NCI-H1930 (cell line): ENCODE measurements at regions not wholly inside any gene's neighbourhood (a gene's known extent, or its start where the extent isn't known, plus 50 kb on each side); places are given as distances from the start of the nearest gene placed in this dataset.

ENCODE experiments used
- DNase-seq, 2 experiments: peaks; one replicate each; lab custom pipeline; 2025; lab: John Stamatoyannopoulos, UW

GRCh38 chr17:72301887-72302286, 181.1 kb downstream of the SOX9 start:
- DNase-seq, result no peak

- DNase-seq, result no peak
These were observed 181.9 kb downstream of the SOX9 start for GRCh38 chr17:72302735-72303134.

- DNase-seq, result no peak
These were observed 183.2 kb downstream of the SOX9 start for GRCh38 chr17:72303787-72304733.

- DNase-seq, result no peak
These were observed 184.0 kb downstream of the SOX9 start for GRCh38 chr17:72304859-72305258.

GRCh38 chr17:72305472-72305871, 184.7 kb downstream of the SOX9 start:
- no peak for DNase-seq

GRCh38 chr17:72306037-72306436, 185.2 kb downstream of the SOX9 start:
- DNase-seq, result no peak

DNA sequence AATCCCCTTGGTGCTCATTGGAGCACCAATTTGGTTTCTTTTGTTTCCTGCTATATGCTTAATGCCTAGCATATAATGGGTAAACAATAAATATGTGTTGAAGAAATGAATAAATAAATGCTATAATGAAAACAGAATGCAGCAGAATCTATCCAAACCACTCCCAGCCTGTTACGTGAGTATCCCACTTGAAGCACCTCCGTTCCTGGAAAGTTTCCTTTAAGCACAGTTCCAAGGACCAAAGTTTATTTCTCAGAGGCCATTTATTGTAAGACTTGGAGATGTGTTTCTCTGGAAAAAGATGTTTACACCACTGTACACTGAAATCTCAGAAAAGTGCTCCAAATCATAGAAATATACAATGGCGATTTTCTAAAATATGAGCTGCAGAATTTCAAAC, 187.0 kb downstream of the SOX9 start:
- DNase-seq, result no peak

DNA sequence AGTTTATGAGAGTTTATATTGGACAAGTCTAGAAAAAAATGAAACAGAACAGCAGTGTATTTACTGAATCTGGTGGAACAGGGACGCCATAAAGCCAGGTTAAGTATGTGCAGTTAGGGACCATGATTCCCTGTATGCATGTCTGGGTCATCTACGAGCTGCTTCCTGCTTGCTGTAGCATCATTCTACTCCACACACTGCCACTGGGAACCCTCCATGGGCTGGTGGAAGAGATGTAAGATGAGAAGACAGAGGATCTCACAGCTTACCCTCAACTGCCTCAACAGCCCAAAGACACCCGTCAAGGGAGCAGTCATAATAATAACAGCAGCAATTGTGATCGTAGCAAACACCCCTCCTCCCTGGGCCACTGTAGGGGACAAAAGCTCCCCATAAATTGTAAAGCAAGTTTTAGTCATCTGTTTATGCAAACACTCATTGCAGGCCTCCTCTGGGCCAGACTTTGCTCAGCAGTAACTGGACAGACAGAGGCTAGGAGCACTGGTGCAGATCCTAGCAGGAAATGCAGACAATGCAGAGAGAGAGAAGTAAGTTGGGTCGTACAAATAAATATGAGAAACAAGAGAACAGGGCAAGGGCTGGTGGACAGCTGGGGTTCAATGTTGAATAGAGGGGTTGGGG, 188.0 kb downstream of the SOX9 start:
- no peak for DNase-seq

- no peak for DNase-seq
These were observed 190.2 kb downstream of the SOX9 start for GRCh38 chr17:72311004-72311403.

- no peak for DNase-seq
These were observed 194.5 kb downstream of the SOX9 start for GRCh38 chr17:72315122-72315913.

DNA sequence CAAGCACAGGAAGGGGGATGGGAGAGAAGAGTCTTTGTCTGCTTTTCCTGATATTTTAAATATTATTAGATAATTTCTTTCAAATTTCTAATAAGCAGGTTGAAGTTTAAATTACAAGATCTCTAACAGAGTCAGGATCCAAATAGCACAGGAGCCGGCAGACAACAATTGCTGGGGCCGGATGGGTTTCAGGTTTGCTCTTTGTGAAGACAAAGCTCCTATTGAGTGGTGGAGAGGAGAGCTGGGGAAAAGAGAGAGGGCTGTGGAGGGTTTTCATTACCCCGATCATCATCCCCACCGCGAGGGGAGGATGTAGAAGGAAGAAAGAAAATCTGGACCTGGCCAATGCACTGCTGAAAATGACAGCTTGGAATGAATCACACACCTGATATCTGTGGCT, 197.3 kb downstream of the SOX9 start:
- DNase-seq, result no peak

DNA sequence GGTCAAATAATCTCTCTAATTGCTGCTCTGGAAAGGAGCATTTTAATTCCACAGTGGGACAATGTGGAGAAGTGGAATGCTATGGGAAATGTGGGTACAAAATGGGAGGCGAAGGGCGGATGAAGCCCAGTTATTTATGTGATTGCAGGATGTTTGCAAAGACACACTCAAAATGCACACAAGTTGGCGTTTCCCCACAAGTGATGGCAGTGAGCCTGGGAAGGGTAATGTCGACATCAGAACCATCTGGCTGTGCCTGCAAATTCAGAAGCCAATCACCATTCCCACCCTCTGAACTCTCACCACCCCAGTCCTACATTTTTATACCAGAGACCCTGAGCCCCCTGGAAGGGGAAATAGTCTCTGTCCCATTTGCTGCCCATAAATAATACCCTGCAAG, 201.1 kb downstream of the SOX9 start:
- no peak for DNase-seq

DNA sequence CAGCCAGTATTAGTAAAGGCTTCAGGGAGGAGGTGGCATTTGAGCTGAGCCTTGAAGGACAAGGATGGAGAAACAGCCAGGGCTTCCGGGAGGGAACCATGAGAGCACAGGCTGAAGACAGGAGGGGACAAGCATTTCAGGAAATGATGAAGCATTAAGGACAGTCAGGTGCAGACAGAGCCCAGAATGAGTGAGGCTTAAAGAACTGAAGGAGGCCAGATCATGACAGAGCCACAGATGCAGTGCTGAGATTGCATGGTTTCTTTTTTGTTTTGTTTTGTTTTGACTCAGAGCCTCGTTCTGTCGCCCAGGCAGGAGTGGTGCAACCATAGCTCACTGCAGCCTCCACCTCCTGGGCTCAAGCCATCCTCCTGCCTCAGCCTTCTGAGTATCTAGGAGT, 211.5 kb downstream of the SOX9 start:
- DNase-seq, result no peak

GRCh38 chr17:72333570-72333969, 212.8 kb downstream of the SOX9 start:
- no peak for DNase-seq

GRCh38 chr17:72334205-72334604, 213.4 kb downstream of the SOX9 start:
- DNase-seq, result no peak

DNA sequence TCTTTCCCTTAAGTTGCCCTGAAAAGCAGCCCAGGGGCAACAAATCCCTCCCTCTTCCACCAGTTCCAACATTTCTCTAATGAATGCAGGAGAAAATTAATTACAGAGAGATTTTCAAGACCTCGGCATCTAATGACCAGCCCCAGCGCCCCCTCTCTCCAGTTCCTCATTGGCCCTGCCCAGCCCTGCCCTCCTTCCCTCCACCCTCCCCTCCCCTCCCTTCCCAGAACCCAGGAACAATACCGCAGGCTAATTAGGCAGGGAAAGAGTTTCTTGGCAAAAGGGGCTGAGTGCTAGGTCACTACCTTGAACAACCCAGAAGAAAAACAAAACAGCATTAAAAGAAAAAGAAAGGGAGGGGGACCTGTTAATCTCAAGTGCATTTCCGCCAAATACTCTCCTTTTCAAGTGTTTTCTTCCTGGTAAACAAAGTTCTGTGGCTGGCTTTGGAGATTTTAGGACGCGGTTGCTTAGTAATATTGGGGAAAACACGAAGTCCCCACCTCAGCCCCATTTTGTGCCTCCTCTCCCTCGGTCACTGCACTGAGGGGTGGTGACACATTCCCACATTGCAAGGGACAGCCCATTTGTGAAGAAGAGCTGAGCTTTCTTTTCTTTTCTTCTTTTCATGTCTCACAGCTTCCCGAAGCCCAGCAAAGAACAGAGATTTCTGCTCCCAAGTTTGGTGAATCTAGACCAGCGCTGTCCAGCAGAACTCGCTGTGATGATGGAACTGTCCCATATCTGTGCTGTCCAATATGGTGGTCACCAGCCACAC, 215.4 kb downstream of the SOX9 start:
- DNase-seq, result no peak

DNA sequence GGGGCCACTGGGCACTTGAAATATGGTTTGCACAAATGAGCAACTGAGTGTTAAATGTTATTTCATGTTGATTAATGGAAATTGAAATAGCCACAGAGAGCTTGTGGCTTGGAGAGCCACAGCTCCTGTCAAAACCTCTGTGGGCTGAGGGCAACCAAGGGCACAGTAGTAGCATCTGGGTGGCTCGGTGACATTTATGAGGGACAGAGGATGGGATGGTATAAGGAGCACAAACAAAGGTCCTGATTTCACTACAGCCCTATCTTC, 215.9 kb downstream of the SOX9 start:
- DNase-seq, result no peak

- DNase-seq, result no peak
These were observed 217.5 kb downstream of the SOX9 start for GRCh38 chr17:72338304-72338703.

DNA sequence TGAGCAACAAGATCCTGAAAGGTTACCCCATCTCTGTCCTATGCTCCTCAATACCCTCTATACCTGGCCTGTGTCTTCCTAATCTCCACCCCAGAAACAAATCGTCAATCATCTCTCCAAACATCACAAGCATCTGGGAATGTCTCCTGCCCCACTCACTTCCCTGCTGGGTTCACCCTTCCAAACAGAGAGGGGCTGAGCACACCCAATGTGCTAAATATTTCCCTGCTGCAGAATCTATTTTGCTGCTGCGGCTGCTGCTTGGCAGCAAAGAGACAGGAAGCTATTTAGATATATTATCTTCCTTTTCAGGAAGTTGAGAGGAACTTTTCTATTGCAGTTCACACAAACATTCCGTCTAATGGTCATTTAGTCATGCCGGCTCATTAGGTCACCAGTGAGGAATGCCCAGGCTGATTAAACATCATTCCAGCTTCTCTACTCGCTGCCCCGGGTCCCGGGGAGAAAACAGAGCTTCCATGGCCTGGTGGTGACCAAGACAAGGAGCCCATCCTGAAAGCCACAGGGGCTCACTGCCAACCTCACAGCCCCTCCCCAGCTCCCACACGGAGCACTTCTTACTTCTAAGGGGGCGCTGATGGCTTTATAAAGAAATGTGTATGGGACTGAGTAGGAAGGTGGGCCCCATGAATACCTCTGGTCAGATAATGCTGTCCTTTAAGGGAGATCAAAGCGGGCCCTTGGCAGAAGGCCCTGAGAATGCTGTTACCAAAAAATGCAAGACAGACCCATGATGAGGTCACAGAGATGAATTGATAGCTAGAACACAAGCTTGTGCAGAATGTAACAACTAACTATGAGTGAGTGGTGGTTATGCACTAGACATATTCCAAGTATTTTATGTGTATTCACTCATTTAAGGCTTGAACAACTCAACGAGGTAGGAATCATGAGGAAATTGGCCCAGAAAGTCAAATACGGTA, 218.3 kb downstream of the SOX9 start:
- no peak for DNase-seq

GRCh38 chr17:72340836-72341235, 220.0 kb downstream of the SOX9 start:
- DNase-seq, result no peak

DNA sequence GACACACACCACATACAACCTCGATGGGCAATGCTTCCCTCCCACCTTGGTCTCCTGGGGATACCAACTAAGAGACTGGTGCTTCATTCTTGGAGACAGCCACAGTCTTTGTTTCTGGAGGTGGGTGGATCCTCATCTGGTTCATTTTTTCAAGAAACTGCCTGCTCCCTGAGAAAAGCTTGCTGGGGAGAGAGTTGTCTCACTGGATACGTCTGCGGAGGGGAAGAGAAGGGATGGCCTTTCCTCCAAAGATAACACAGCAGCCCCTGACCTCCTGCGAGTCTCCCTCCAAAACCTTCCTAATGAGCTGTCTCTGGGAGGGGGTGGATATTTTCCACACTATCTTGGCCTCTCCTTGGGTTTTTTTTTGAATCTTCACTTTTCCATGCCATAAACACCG, 221.2 kb downstream of the SOX9 start:
- no peak for DNase-seq
